ENCODE measurements at regions not wholly inside any gene's neighbourhood (a gene's known extent, or its start where the extent isn't known, plus 50 kb on each side); places are given as distances from the start of the nearest gene placed in this dataset.

DNA sequence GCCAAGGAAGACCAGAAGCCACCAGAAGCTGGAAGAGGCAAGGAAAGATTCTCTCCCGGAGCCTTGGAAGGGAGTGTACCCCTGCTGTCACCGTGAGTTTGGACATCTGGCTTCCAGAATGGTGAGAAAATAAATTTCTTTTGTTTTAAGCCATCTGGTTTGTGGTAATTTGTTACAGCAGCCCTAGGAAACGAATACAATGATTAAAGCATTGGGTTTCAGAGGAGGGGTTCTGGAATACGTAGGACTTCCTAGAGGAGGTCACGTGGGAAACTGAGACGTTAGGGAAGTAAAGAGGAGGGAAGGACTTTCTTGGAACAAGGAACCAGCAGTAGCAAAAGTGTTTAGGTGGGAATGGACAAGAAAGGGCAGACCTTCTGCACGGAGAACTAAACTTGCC, 377.7 kb downstream of the IL20RB start:
- TF ChIP-seq, protein P1, sequence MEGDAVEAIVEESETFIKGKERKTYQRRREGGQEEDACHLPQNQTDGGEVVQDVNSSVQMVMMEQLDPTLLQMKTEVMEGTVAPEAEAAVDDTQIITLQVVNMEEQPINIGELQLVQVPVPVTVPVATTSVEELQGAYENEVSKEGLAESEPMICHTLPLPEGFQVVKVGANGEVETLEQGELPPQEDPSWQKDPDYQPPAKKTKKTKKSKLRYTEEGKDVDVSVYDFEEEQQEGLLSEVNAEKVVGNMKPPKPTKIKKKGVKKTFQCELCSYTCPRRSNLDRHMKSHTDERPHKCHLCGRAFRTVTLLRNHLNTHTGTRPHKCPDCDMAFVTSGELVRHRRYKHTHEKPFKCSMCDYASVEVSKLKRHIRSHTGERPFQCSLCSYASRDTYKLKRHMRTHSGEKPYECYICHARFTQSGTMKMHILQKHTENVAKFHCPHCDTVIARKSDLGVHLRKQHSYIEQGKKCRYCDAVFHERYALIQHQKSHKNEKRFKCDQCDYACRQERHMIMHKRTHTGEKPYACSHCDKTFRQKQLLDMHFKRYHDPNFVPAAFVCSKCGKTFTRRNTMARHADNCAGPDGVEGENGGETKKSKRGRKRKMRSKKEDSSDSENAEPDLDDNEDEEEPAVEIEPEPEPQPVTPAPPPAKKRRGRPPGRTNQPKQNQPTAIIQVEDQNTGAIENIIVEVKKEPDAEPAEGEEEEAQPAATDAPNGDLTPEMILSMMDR (IDR thresholded peaks at IDR 0.05; ENCODE audit: insufficient read depth, low read depth, low read length) = no peak
- TF ChIP-seq EZH2 (IDR thresholded peaks at IDR 0.05; ENCODE audit: insufficient read depth, low read length) = no peak
